HG02798 (cell line): ENCODE measurements at regions not wholly inside any gene's neighbourhood (a gene's known extent, or its start where the extent isn't known, plus 50 kb on each side); places are given as distances from the start of the nearest gene placed in this dataset.

Experiments
- ATAC-seq: cut with Tn5 transposase; IDR thresholded peaks from one replicate; pipeline ENCODE4 v1.9.1; 2021; ENCODE audit warnings: mild to moderate bottlenecking; ENCODE audit not compliant: unreplicated experiment, poor library complexity

- ATAC-seq, result no peak
Measured at GRCh38 chr14:95444132-95445129, 72.0 kb downstream of the SYNE3 start.

- ATAC-seq, result peak; percentile 79
Measured at GRCh38 chr14:95442633-95443021, 73.8 kb downstream of the SYNE3 start.

- no peak for ATAC-seq
Measured at GRCh38 chr14:95442016-95442632, 74.3 kb downstream of the SYNE3 start.

- ATAC-seq, result no peak
Measured at GRCh38 chr14:95440951-95441350, 75.5 kb downstream of the SYNE3 start.

- ATAC-seq, result no peak
Measured at GRCh38 chr14:95440496-95440895, 76.0 kb downstream of the SYNE3 start.

GRCh38 chr14:95439881-95440280 is 76.6 kb downstream of the SYNE3 start:
- ATAC-seq, result no peak

- no peak for ATAC-seq
Measured at GRCh38 chr14:95437715-95438114, 78.7 kb downstream of the SYNE3 start.

GRCh38 chr14:95436354-95436753 is 80.1 kb downstream of the SYNE3 start:
- ATAC-seq, result no peak

- no peak for ATAC-seq
Measured at GRCh38 chr14:95434121-95434520, 82.3 kb downstream of the SYNE3 start.

- no peak for ATAC-seq
Measured at GRCh38 chr14:95433094-95433478, 83.4 kb downstream of the SYNE3 start.

GRCh38 chr14:95432144-95433093 is 84.0 kb downstream of the SYNE3 start:
- no peak for ATAC-seq

GRCh38 chr14:95431199-95432143 is 85.0 kb downstream of the SYNE3 start:
- ATAC-seq, result no peak

- ATAC-seq, result no peak
Measured at GRCh38 chr14:95428557-95428956, 87.9 kb downstream of the SYNE3 start.

- ATAC-seq, result no peak
Measured at GRCh38 chr14:95426116-95426475, 90.4 kb downstream of the SYNE3 start.

- ATAC-seq, result no peak
Measured at GRCh38 chr14:95425369-95426115, 90.9 kb downstream of the SYNE3 start.

GRCh38 chr14:95424529-95424928 is 91.9 kb downstream of the SYNE3 start:
- ATAC-seq, result no peak

- ATAC-seq, result no peak
Measured at GRCh38 chr14:95421741-95422140, 94.7 kb downstream of the SYNE3 start.

- no peak for ATAC-seq
Measured at GRCh38 chr14:95420060-95420459, 96.4 kb downstream of the SYNE3 start.

- no peak for ATAC-seq
Measured at GRCh38 chr14:95419569-95419968, 96.9 kb downstream of the SYNE3 start.
